NB4 (cell line): ENCODE measurements at regions not wholly inside any gene's neighbourhood (a gene's known extent, or its start where the extent isn't known, plus 50 kb on each side); places are given as distances from the start of the nearest gene placed in this dataset.

ENCODE experiments used
- MYC ChIP-seq: IDR thresholded peaks from 2 replicates; pipeline ENCODE4 v1.6.1; 2011; ENCODE audit warnings: low read depth, low read length
- TF ChIP-seq, protein P1 (sequence below): IDR thresholded peaks from one replicate; pipeline ENCODE4 v1.5.1; 2012; ENCODE audit warnings: low read depth, low read length

DNA sequence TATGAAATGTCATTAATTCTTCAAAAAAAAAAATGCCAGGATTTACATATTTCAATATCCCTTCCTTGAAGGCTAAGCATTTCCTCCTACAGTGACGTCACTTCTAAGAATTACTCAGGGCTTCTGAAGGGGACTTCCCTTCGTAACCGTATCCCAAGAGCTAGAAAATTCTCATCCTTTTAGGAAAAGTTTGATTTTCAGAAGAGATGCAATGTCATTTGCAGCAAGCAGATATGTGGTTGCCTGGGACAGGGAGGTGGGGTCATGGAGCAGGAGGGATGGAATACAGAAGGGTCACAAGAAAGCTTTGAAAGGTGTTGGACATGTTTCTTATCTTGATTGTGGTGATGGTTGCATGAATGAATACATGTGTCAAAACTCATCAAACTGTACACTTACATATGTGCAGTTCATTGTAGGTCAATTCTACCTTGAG lies 97.0 kb upstream of the ATL2 start:
- no peak for TF ChIP-seq MYC
- TF ChIP-seq, protein P1, sequence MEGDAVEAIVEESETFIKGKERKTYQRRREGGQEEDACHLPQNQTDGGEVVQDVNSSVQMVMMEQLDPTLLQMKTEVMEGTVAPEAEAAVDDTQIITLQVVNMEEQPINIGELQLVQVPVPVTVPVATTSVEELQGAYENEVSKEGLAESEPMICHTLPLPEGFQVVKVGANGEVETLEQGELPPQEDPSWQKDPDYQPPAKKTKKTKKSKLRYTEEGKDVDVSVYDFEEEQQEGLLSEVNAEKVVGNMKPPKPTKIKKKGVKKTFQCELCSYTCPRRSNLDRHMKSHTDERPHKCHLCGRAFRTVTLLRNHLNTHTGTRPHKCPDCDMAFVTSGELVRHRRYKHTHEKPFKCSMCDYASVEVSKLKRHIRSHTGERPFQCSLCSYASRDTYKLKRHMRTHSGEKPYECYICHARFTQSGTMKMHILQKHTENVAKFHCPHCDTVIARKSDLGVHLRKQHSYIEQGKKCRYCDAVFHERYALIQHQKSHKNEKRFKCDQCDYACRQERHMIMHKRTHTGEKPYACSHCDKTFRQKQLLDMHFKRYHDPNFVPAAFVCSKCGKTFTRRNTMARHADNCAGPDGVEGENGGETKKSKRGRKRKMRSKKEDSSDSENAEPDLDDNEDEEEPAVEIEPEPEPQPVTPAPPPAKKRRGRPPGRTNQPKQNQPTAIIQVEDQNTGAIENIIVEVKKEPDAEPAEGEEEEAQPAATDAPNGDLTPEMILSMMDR = no peak
